AG04450 (cell line): ENCODE measurements at regions not wholly inside any gene's neighbourhood (a gene's known extent, or its start where the extent isn't known, plus 50 kb on each side); places are given as distances from the start of the nearest gene placed in this dataset.

ENCODE experiments used
- CTCF ChIA-PET: fragments of 300-600, 350-600 bp; formaldehyde crosslinking; extraction: SDS; loops from one replicate; lab custom pipeline; 2022; ENCODE audit warnings: antibody characterized with exemption, inconsistent platforms; lab: Charles Lee
- POLR2A ChIA-PET: fragments of 350-600 bp; formaldehyde crosslinking; extraction: SDS; loops from one replicate; lab custom pipeline; 2021; ENCODE audit warnings: antibody characterized with exemption, inconsistent platforms; lab: Yijun Ruan, JAX
- DNase-seq: peaks from one replicate; pipeline ENCODE4 v3.0.0-alpha.2; 2011; ENCODE audit warnings: low read depth, low spot score
- H3K27ac ChIP-seq: one replicate; pipeline ENCODE4 v1.5.1; 2012; ENCODE audit warnings: low read depth, low read length, control low read depth
- H3K27me3 ChIP-seq: one replicate; pipeline ENCODE4 v1.6.0; 2012; ENCODE audit warnings: low read length; ENCODE audit not compliant: control insufficient read depth, insufficient read depth
- H3K4me3 ChIP-seq: 2 replicates; pipeline ENCODE4 v1.5.1; 2011; ENCODE audit warnings: mild to moderate bottlenecking, low read depth, low read length, control low read depth
- H3K9me3 ChIP-seq: 2 replicates; pipeline ENCODE4 v1.5.1; 2012; ENCODE audit warnings: low read length; ENCODE audit not compliant: control insufficient read depth, insufficient read depth
- TF ChIP-seq, protein P1 (sequence below): IDR thresholded peaks from 2 replicates; pipeline ENCODE4 v1.5.1; 2011; ENCODE audit warnings: low read depth, low read length, control low read depth, inconsistent platforms

DNA sequence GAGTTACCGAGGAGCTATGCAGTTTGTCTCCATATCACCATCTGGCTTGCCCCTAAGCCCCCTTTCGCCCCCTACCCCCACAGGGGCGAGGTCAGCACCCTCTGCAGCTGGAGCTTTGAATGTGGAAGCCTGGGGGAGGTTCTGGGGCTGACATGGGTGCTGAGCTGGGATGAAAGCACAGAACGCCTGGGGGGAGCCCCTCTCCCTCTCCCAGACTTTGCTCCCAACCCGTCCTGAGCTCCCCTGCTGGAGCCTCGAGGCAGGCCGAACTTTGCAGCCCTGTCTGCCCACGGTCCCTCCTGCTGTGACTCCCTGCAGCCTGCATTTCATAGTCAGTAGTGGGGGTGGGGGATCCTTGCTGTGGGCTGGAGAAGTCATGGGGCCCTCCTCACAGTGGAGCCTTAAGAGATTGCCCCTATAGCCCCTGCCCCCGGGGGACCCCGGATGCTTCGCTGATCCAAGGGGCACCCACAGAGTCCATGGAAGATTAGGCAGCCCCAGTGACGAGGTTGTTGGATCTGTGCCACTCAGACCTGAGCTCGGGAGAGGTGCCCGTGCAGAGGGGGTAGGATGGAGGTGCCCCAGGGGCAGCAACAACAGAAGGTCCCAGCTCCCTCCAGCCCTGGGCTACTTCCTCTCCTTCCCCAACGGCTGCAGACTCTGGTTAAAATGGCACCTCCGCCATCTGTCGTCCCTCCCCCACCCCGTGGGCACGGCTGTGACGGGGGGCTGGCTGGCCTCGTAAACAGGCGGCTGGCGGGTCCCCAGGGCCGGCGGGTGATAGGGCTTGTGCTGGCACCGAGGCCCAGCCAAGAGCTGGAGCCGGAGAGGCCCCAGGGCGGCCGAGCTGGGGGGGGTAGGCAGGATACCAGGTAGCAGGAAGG, 162.0 kb downstream of the C9orf50 start:
- H3K27me3 ChIP-seq, result no peaks in the 10 kb centered on the region
- peak overlapping the region; percentile 21 for H3K27ac ChIP-seq
- no peaks in the 10 kb centered on the region for H3K9me3 ChIP-seq
- CTCF ChIA-PET, result interaction anchor here (0.6 to 4.3 kb wide), 4 partner anchors 150 to 327 kb away, joined by 3 to 15 read pairs (median 4); no protein-coding TSS in a partner anchor
- POLR2A ChIA-PET, result interaction anchor here (0.6 to 2.4 kb wide), 5 partner anchors 24 to 319 kb away, joined by 3 to 29 read pairs (median 7); no protein-coding TSS in a partner anchor
- DNase-seq, result no peak
- TF ChIP-seq, protein P1, sequence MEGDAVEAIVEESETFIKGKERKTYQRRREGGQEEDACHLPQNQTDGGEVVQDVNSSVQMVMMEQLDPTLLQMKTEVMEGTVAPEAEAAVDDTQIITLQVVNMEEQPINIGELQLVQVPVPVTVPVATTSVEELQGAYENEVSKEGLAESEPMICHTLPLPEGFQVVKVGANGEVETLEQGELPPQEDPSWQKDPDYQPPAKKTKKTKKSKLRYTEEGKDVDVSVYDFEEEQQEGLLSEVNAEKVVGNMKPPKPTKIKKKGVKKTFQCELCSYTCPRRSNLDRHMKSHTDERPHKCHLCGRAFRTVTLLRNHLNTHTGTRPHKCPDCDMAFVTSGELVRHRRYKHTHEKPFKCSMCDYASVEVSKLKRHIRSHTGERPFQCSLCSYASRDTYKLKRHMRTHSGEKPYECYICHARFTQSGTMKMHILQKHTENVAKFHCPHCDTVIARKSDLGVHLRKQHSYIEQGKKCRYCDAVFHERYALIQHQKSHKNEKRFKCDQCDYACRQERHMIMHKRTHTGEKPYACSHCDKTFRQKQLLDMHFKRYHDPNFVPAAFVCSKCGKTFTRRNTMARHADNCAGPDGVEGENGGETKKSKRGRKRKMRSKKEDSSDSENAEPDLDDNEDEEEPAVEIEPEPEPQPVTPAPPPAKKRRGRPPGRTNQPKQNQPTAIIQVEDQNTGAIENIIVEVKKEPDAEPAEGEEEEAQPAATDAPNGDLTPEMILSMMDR, result no peak
- H3K4me3 ChIP-seq, result no peak overlapping the region

DNA sequence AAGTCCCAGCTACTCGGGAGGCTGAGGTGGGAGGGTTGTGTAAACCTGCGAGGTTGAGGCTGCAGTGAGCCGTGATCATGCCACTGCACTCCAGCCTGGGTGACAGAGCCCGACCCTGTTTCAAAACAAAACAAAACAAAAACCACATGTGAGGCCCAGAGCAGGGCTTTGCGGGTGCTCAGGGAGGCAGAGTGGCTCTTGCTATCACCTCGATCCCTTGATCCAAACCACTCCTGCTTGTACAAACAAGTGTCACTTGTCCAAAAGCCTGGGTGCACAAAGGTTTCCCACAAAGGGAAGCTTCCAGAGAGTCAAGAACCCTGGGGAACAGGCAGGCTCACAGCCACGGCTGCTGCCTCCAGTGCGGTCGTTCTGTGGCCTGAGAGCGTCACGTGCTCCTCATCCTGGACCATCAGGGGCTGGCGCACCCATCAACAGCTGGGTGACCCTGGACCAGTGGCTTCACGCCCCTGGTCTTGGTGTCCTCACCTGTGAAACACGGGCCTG, 162.7 kb downstream of the C9orf50 start:
- Histone ChIP-seq H3K4me3 (no peak overlapping the region), H3K27ac (peak overlapping the region; percentile 21), H3K9me3 (no peaks in the 10 kb centered on the region), H3K27me3 (no peaks in the 10 kb centered on the region)
- TF ChIP-seq, protein P1, result no peak
- no peak for DNase-seq
- CTCF ChIA-PET, result interaction anchor here (0.6 to 4.3 kb wide), 4 partner anchors 151 to 327 kb away, joined by 3 to 15 read pairs (median 4); no protein-coding TSS in a partner anchor
- POLR2A ChIA-PET, result no interaction called here

DNA sequence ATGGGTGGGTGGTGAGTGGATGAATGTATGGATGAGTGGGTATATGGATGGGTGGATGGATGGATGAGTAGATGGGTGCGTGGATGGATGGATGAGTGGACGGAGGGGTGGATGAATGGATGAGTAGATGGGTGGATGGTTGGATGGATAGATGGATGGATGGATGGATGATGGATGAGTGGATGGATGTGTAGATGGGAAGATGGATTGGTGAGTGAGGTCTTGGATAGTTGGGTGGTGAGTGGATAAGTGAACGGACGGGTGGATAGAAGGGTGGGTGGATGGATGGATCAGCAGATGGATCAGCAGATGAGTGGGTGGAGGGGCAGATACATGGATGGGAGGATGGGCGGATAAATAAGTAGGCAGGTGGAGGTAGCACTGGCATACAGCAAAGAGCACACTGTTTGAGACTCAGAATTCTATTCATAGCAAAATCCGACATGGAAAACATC, 163.5 kb downstream of the C9orf50 start:
- TF ChIP-seq, protein P1, result no peak
- CTCF ChIA-PET, result no interaction called here

DNA sequence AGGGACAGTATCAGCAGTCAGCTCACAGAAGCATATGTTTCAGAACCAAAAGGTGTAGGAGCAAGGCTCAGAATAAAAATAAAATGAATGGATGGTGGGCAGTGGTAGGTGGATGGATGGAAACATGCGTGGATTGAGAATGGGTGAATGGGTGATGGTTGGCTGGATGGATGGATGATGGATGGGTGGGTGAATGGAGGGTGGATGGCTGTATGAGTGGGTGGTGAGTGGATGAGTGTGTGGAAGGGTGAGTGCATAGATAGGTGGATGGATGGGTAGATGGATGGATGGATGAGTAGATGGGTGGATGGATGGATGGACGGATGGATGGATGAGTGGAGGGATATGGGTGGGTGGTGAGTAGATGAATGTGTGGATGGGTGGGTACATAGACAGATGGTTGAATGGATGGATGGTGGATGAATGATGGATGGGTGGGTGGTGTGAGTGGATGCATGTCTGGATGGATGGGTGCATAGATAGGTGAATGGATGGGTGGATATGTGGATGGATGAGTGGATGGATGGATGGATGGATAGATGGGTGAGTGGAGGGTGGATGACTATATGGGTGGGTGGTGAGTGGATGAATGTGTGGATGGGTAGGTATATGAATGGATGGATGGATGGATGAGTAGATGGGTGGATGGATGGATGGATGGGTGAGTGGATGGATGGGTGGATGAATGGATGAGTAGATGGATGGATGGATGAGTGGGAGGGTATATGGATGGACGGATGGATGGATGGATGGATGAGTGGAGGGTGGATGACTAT, 164.2 kb downstream of the C9orf50 start:
- ChIA-PET CTCF (no interaction called here), POLR2A (interaction anchor here (1.4 kb wide), 1 partner anchor 279 kb away, joined by 8 read pairs; the partner anchor contains the start of gene IER5L)
- H3K4me3 ChIP-seq, result no peak overlapping the region
- H3K27ac ChIP-seq, result no peak overlapping the region
- TF ChIP-seq, protein P1, result no peak
- no peaks in the 10 kb centered on the region for H3K27me3 ChIP-seq
- no peaks in the 10 kb centered on the region for H3K9me3 ChIP-seq
- no peak for DNase-seq

More for the DNA sequence above, 163.5 kb downstream of the C9orf50 start:
- no peaks in the 10 kb centered on the region for H3K9me3 ChIP-seq
- no peak for DNase-seq
- no peak overlapping the region for H3K27ac ChIP-seq
- POLR2A ChIA-PET, result no interaction called here
- H3K4me3 ChIP-seq, result no peak overlapping the region
- no peaks in the 10 kb centered on the region for H3K27me3 ChIP-seq
